OCI-LY7 (cell line): ENCODE measurements at regions not wholly inside any gene's neighbourhood (a gene's known extent, or its start where the extent isn't known, plus 50 kb on each side); places are given as distances from the start of the nearest gene placed in this dataset.

Experiments used
- BruUV-seq: library from RNA; stranded (reverse); fragments of 400-500 nt; replicated peaks from 2 replicates; lab custom pipeline; 2021; lab: Mats Ljungman, UMichigan
- CTCF ChIA-PET: fragments of 300-600 bp; sonication (Branson Sonifier 250); formaldehyde crosslinking; loops from one replicate; lab custom pipeline; 2022; ENCODE audit warnings: antibody characterized with exemption; ENCODE audit not compliant: unreplicated experiment; lab: Charles Lee
- POLR2A ChIA-PET: fragments of 300-600 bp; sonication (Branson Sonifier 250); formaldehyde crosslinking; loops from one replicate; lab custom pipeline; 2022; ENCODE audit warnings: antibody characterized with exemption; lab: Charles Lee
- DNase-seq: peaks from one replicate; pipeline ENCODE4 v3.0.0-alpha.2; 2015; ENCODE audit warnings: low spot score
- H2AFZ ChIP-seq: fragments of 200-600 bp; sonication (generic), shearing (Covaris generic); 2 replicates; pipeline ENCODE4 v1.6.1; 2014; ENCODE audit warnings: mild to moderate bottlenecking, antibody characterized with exemption, low read length, moderate library complexity
- H3K27ac ChIP-seq: fragments of 200-600 bp; sonication (generic); 2 replicates; pipeline ENCODE4 v1.5.1; 2014; ENCODE audit warnings: mixed run types, low read depth, mild to moderate bottlenecking, moderate library complexity, low read length, inconsistent platforms; ENCODE audit not compliant: poor library complexity, severe bottlenecking
- H3K36me3 ChIP-seq: fragments of 200-600 bp; sonication (generic); 2 replicates; pipeline ENCODE4 v1.6.1; 2014; ENCODE audit warnings: mild to moderate bottlenecking, antibody characterized with exemption, low read length, moderate library complexity, mixed read lengths; ENCODE audit not compliant: insufficient read depth
- H3K4me1 ChIP-seq: fragments of 200-600 bp; sonication (generic); 2 replicates; pipeline ENCODE4 v1.5.1; 2014; ENCODE audit warnings: mild to moderate bottlenecking, low read length; ENCODE audit not compliant: insufficient read depth, poor library complexity, severe bottlenecking
- H3K4me2 ChIP-seq: fragments of 200-600 bp; sonication (generic); 2 replicates; pipeline ENCODE4 v1.6.1; 2014; ENCODE audit warnings: mild to moderate bottlenecking, low read length
- H3K4me3 ChIP-seq: fragments of 200-600 bp; sonication (generic); 2 replicates; pipeline ENCODE4 v1.5.1; 2014; ENCODE audit warnings: mild to moderate bottlenecking, low read depth, low read length; ENCODE audit not compliant: poor library complexity, severe bottlenecking
- H3K79me2 ChIP-seq: fragments of 200-600 bp; sonication (generic); 2 replicates; pipeline ENCODE4 v1.6.1; 2016; ENCODE audit warnings: low read depth, mild to moderate bottlenecking, low read length, moderate library complexity, mixed read lengths; ENCODE audit not compliant: insufficient read depth
- H3K9me2 ChIP-seq: fragments of 200-600 bp; sonication (generic); 2 replicates; pipeline ENCODE4 v1.6.1; 2016; ENCODE audit warnings: mild to moderate bottlenecking, low read length, mixed read lengths; ENCODE audit not compliant: insufficient read depth
- H3K9me3 ChIP-seq: fragments of 200-600 bp; sonication (generic); 2 replicates; pipeline ENCODE4 v1.6.1; 2014; ENCODE audit warnings: mild to moderate bottlenecking, mixed run types, low read length, mixed read lengths
- H4K20me1 ChIP-seq: fragments of 200-600 bp; sonication (generic); 2 replicates; pipeline ENCODE4 v1.6.1; 2014; ENCODE audit warnings: mild to moderate bottlenecking, antibody characterized with exemption, low read length, moderate library complexity, mixed read lengths; ENCODE audit not compliant: insufficient read depth
- EZH2phosphoT487 ChIP-seq: fragments of 200-600 bp; sonication (generic); IDR thresholded peaks from 2 replicates; pipeline ENCODE4 v1.6.1; 2018; ENCODE audit warnings: low read depth, borderline replicate concordance, mild to moderate bottlenecking, mixed run types, antibody characterized with exemption, low read length, moderate library complexity, mixed read lengths
- intact Hi-C: fragments of 100-400 bp; cut with micrococcal nuclease; formaldehyde crosslinking; loops from one replicate; pipeline ENCODE4 v1.10.0; 2022; ENCODE audit not compliant: unreplicated experiment
- TF ChIP-seq, protein P1 (sequence below): fragments of 200-600 bp; sonication (generic); conservative IDR thresholded peaks from 2 replicates; pipeline ENCODE4 v1.5.1; 2014; ENCODE audit warnings: mild to moderate bottlenecking, antibody characterized with exemption, low read length, moderate library complexity, mixed read lengths

DNA sequence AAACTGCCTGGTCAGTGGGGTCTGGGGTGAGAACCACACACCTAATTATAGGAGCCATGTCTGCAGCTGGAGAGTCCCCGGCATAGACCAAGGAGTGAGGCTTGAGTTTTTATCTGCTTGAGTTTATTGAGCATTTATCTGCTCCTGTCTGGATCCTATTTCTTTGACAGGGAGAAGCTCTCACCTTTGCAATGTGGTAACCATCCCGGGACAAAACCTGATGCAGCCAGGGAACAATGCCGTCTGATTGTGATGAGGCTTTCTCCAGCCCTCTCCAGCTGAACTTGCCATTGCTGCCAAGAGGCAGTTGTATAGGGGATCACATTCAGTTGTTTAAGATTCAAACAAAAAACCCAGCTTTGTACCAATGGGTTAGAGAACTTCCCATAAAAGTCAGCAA lies 324.4 kb downstream of the TSN start:
- BruUV-seq, result no TSS peak
- no peaks in the 10 kb centered on the region for H3K36me3 ChIP-seq
- H3K4me2 ChIP-seq, result no peak overlapping the region
- ChIA-PET POLR2A (interaction anchor here (0.6 to 1.1 kb wide), 2 partner anchors 22 kb away, joined by 3 to 4 read pairs; no protein-coding TSS in a partner anchor), CTCF (no interaction called here)
- H3K9me2 ChIP-seq, result no peaks in the 10 kb centered on the region
- no peak overlapping the region for H3K27ac ChIP-seq
- no peak overlapping the region for H3K4me3 ChIP-seq
- no peaks in the 10 kb centered on the region for H3K79me2 ChIP-seq
- TF ChIP-seq, protein P1, sequence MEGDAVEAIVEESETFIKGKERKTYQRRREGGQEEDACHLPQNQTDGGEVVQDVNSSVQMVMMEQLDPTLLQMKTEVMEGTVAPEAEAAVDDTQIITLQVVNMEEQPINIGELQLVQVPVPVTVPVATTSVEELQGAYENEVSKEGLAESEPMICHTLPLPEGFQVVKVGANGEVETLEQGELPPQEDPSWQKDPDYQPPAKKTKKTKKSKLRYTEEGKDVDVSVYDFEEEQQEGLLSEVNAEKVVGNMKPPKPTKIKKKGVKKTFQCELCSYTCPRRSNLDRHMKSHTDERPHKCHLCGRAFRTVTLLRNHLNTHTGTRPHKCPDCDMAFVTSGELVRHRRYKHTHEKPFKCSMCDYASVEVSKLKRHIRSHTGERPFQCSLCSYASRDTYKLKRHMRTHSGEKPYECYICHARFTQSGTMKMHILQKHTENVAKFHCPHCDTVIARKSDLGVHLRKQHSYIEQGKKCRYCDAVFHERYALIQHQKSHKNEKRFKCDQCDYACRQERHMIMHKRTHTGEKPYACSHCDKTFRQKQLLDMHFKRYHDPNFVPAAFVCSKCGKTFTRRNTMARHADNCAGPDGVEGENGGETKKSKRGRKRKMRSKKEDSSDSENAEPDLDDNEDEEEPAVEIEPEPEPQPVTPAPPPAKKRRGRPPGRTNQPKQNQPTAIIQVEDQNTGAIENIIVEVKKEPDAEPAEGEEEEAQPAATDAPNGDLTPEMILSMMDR, result no peak
- no peak for TF ChIP-seq EZH2phosphoT487
- no peaks in the 10 kb centered on the region for H3K4me1 ChIP-seq
- H4K20me1 ChIP-seq, result no peaks in the 10 kb centered on the region
- no peaks in the 10 kb centered on the region for H3K9me3 ChIP-seq
- intact Hi-C loops, result no loop called here
- no peak overlapping the region for H2AFZ ChIP-seq
- DNase-seq, result no peak

DNA sequence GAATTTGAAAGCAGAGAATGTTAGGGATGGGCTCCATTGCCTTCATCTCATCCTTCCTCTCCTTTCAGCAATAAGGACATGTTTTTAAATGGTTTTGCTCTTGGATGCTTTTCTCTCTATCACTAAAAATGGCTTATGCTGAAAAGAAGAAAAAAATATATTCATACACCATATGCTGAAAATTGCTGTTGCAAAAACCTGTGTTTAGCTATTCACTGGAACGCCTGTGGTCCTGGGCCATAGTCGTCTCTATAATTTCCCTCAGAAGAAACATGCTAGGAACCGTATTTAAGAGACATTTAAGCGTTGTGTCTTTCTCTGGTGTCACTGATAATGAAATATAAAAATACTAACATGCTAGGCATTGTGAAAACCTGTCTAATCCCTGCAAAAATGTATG lies 324.9 kb downstream of the TSN start:
- Histone ChIP-seq H3K4me3 (no peak overlapping the region), H3K4me2 (no peak overlapping the region), H3K9me2 (no peaks in the 10 kb centered on the region), H3K9me3 (no peaks in the 10 kb centered on the region), H3K4me1 (no peaks in the 10 kb centered on the region), H3K27ac (no peak overlapping the region), H2AFZ (no peak overlapping the region), H3K79me2 (no peaks in the 10 kb centered on the region), H4K20me1 (no peaks in the 10 kb centered on the region), H3K36me3 (no peaks in the 10 kb centered on the region)
- ChIA-PET POLR2A (interaction anchor here (0.6 kb wide), 1 partner anchor 22 kb away, joined by 3 read pairs; no protein-coding TSS in a partner anchor), CTCF (no interaction called here)
- intact Hi-C loops, result no loop called here
- no TSS peak for BruUV-seq
- TF ChIP-seq EZH2phosphoT487, result no peak
- TF ChIP-seq, protein P1, result no peak
- no peak for DNase-seq

DNA sequence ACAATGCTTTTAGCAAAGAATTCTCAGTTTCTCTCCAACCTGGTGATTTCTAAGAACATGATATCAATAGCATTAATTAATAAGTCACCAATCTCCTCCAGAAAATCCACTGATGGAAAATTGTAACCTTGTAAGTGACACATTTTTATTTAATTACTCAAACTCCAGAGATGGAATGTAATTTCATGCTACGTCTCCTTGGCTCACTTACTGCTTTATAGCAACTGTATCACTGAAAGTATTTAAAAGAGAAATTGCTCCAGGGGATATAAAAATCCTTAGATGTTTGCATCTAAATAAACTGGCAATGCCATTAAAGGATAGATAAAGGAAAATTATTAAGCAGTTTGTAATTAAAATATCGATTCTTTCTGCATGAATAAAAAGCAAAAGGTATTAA lies 325.4 kb downstream of the TSN start:
- Histone ChIP-seq H3K36me3 (no peaks in the 10 kb centered on the region), H3K4me2 (no peak overlapping the region), H3K4me3 (no peak overlapping the region), H3K4me1 (no peaks in the 10 kb centered on the region), H3K27ac (no peak overlapping the region), H3K79me2 (no peaks in the 10 kb centered on the region), H3K9me2 (no peaks in the 10 kb centered on the region), H3K9me3 (no peaks in the 10 kb centered on the region), H4K20me1 (no peaks in the 10 kb centered on the region), H2AFZ (no peak overlapping the region)
- BruUV-seq, result no TSS peak
- intact Hi-C loops, result no loop called here
- ChIA-PET POLR2A (interaction anchor here (0.7 kb wide), 1 partner anchor 120 kb away, joined by 3 read pairs; no protein-coding TSS in a partner anchor), CTCF (no interaction called here)
- no peak for TF ChIP-seq EZH2phosphoT487
- TF ChIP-seq, protein P1, result no peak
- no peak for DNase-seq
